Esophagus muscularis mucosa (tissue), 4 donors: ENCODE measurements at regions not wholly inside any gene's neighbourhood (a gene's known extent, or its start where the extent isn't known, plus 50 kb on each side); places are given as distances from the start of the nearest gene placed in this dataset.

Source experiments
- EP300 ChIP-seq: sonication (generic); formaldehyde crosslinking; IDR thresholded peaks from one replicate; pipeline ENCODE4 v1.6.1; 2017; ENCODE audit warnings: antibody characterized with exemption
- POLR2A ChIP-seq: fragments of 450-650 bp; IDR thresholded peaks from one replicate; pipeline ENCODE4 v1.6.1; 2017; ENCODE audit warnings: antibody characterized with exemption, moderate library complexity, mild to moderate bottlenecking, low read depth
- POLR2AphosphoS5 ChIP-seq, 2 donors: sonication (generic); formaldehyde crosslinking; IDR thresholded peaks; one replicate each; pipeline ENCODE4 v1.6.1; 2017; ENCODE audit warnings: antibody characterized with exemption in 2 of 2
- TF ChIP-seq, protein P1 (sequence below), 3 experiments: fragments of 200-600 bp in 2 of 3; fragments of 450-650 bp in 1 of 3; sonication (generic) in 2 of 3; IDR thresholded peaks; one replicate each; pipeline ENCODE4 v1.5.1; 2017 to 2019; ENCODE audit warnings: antibody characterized with exemption in 3 of 3, mild to moderate bottlenecking in 2 of 3, moderate library complexity in 1 of 3

- TF ChIP-seq, protein P1, sequence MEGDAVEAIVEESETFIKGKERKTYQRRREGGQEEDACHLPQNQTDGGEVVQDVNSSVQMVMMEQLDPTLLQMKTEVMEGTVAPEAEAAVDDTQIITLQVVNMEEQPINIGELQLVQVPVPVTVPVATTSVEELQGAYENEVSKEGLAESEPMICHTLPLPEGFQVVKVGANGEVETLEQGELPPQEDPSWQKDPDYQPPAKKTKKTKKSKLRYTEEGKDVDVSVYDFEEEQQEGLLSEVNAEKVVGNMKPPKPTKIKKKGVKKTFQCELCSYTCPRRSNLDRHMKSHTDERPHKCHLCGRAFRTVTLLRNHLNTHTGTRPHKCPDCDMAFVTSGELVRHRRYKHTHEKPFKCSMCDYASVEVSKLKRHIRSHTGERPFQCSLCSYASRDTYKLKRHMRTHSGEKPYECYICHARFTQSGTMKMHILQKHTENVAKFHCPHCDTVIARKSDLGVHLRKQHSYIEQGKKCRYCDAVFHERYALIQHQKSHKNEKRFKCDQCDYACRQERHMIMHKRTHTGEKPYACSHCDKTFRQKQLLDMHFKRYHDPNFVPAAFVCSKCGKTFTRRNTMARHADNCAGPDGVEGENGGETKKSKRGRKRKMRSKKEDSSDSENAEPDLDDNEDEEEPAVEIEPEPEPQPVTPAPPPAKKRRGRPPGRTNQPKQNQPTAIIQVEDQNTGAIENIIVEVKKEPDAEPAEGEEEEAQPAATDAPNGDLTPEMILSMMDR (IDR thresholded peaks at IDR 0.05), result no peak
- TF ChIP-seq POLR2A (no peak), POLR2AphosphoS5 (IDR thresholded peaks at IDR 0.05) (no peak), EP300 (no peak)
Observed at GRCh38 chr3:81916890-81917289, 155.4 kb upstream of the GBE1 start.
